ENCODE measurements at regions not wholly inside any gene's neighbourhood (a gene's known extent, or its start where the extent isn't known, plus 50 kb on each side); places are given as distances from the start of the nearest gene placed in this dataset.

- Mint-ChIP-seq H3K27me3 (peaks cover 0 to 8% (median 4%) of the 10 kb centered on the region in 5 donors), H3K36me3 (no peaks in the 10 kb centered on the region), H3K4me1 (peaks cover 0 to 4% (median 0%) of the 10 kb centered on the region in 7 donors), H3K27ac (no peak overlapping the region), H3K9me3 (peaks cover 0 to 7% (median 0%) of the 10 kb centered on the region in 11 donors), H3K4me3 (no peak overlapping the region)
- ATAC-seq (no peak), DNase-seq (no peak)
- Histone ChIP-seq H3K27ac (ENCODE audit: low read depth, low read length) (no peak overlapping the region), H3K36me3 (ENCODE audit: control insufficient read depth in 2 of 3, insufficient read depth in 3 of 3, low read length in 3 of 3) (no peaks in the 10 kb centered on the region), H3K4me1 (ENCODE audit: control insufficient read depth in 2 of 2, insufficient read depth in 2 of 2, low read length in 2 of 2) (no peaks in the 10 kb centered on the region), H3K27me3 (ENCODE audit: control insufficient read depth in 2 of 2, insufficient read depth in 2 of 2, low read length in 2 of 2) (no peaks in the 10 kb centered on the region), H3K4me3 (ENCODE audit: low read length) (no peak overlapping the region), H3K9me3 (ENCODE audit: control insufficient read depth in 2 of 3, low read length in 3 of 3) (no peaks in the 10 kb centered on the region)
- ChIA-PET CTCF (no interaction called here), POLR2A (no interaction called here)
- intact Hi-C loops (cut with micrococcal nuclease): no loop called here
Observed at GRCh38 chr1:165147799-165148198, 208.7 kb downstream of the LMX1A start.

DNA sequence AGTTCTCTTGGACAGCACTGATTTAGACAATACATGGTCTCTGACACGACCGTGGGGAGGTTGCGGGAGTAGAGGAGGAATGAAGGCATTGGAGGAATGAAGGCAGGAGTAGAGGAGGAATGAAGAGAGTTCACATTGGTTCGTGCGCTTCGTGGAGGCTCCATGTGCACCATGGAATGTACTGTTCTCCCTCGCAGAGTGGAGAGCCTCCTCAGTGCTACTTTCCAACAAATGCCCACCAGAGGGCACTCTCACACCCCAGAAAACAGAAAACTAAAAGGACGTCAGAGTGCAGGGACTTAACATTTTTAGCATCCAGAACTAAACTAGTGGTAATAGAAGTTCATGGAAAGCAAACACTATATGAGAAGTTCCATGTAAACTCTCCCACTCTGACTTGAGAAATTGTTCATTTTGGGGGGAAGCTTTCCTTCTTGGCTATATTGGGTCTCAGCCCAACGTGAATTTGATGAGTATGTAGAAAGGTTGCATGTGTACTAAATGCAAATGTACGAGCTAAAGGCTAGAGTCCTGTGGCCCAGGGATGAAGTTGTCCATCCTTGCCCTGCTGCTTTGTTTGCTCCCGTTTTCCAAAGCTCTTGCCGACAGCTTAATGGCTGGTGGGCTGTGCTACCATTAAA is 211.6 kb downstream of the LMX1A start:
- CTCF ChIA-PET: interaction anchor here (0.6 to 1.2 kb wide), 3 partner anchors 22 to 448 kb away, joined by 3 to 4 read pairs (median 4); no protein-coding TSS in a partner anchor
- Histone ChIP-seq H3K36me3 (ENCODE audit: control insufficient read depth in 2 of 3, insufficient read depth in 3 of 3, low read length in 3 of 3) (no peaks in the 10 kb centered on the region), H3K4me3 (ENCODE audit: low read length) (no peak overlapping the region), H3K27me3 (ENCODE audit: control insufficient read depth in 2 of 2, insufficient read depth in 2 of 2, low read length in 2 of 2) (no peaks in the 10 kb centered on the region), H3K9me3 (ENCODE audit: control insufficient read depth in 2 of 3, low read length in 3 of 3) (no peaks in the 10 kb centered on the region), H3K4me1 (ENCODE audit: control insufficient read depth in 2 of 2, insufficient read depth in 2 of 2, low read length in 2 of 2) (no peaks in the 10 kb centered on the region), H3K27ac (ENCODE audit: low read depth, low read length) (no peak overlapping the region)
- peaks cover 0 to 4% (median 0%) of the 10 kb centered on the region in 7 donors for H3K4me1 Mint-ChIP-seq
- POLR2A ChIA-PET: no interaction called here
- peaks cover 0 to 1% (median 0%) of the 10 kb centered on the region in 11 donors for H3K9me3 Mint-ChIP-seq
- no peak overlapping the region for H3K4me3 Mint-ChIP-seq
- no peak overlapping the region for H3K27ac Mint-ChIP-seq
- no peak for ATAC-seq
- DNase-seq: peak in 1 of 9 donors; percentile 1
- peaks cover 0 to 16% (median 11%) of the 10 kb centered on the region in 5 donors for H3K27me3 Mint-ChIP-seq
- no peaks in the 10 kb centered on the region for H3K36me3 Mint-ChIP-seq
- intact Hi-C loops (cut with micrococcal nuclease): loop anchor here in 1 of 2 donors (1.0 kb wide), 1 partner anchor 448 kb away; no protein-coding TSS in a partner anchor

DNA sequence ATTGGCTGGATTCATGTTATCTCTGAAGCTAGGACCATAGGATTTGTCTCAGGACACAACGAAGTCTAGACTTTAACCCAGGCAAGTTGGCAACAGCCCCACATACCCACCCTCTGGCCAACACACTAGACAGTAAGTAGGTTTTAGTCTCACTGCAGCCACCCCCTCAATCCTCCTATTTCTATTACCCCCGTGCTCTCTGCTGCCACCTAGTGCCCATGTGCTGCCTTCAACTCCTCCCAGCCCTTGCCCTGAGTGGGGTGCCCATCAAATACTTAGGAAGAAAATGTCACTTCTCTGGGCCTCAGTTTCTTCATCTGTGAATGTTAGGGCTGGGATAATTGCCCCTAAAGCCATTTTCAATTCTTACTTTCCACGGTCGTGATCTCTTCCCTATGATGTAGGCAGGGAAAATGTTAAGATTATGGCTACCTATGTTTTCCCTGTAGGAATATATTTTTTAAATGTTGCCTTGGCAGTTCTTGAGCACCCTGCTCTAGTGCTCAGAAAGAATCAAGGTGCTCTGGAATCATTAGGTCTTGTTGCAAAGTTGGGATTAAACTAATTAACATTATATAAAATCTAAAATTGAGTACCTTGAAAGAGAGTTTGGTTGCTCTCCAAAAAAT is 213.0 kb downstream of the LMX1A start:
- Histone ChIP-seq H3K36me3 (ENCODE audit: control insufficient read depth in 2 of 3, insufficient read depth in 3 of 3, low read length in 3 of 3) (no peaks in the 10 kb centered on the region), H3K27ac (ENCODE audit: low read depth, low read length) (no peak overlapping the region), H3K27me3 (ENCODE audit: control insufficient read depth in 2 of 2, insufficient read depth in 2 of 2, low read length in 2 of 2) (no peaks in the 10 kb centered on the region), H3K9me3 (ENCODE audit: control insufficient read depth in 2 of 3, low read length in 3 of 3) (no peaks in the 10 kb centered on the region), H3K4me1 (ENCODE audit: control insufficient read depth in 2 of 2, insufficient read depth in 2 of 2, low read length in 2 of 2) (no peaks in the 10 kb centered on the region), H3K4me3 (ENCODE audit: low read length) (no peak overlapping the region)
- Mint-ChIP-seq H3K27ac (no peak overlapping the region), H3K4me1 (peaks cover 0 to 4% (median 0%) of the 10 kb centered on the region in 7 donors), H3K36me3 (no peaks in the 10 kb centered on the region), H3K9me3 (peaks cover 0 to 1% (median 0%) of the 10 kb centered on the region in 11 donors), H3K27me3 (peaks cover 0 to 20% (median 16%) of the 10 kb centered on the region in 5 donors), H3K4me3 (no peak overlapping the region)
- ATAC-seq (no peak), DNase-seq (peak in 1 of 9 donors; percentile 45)
- intact Hi-C loops (cut with micrococcal nuclease): loop anchor here in 1 of 2 donors (1.0 kb wide), 1 partner anchor 450 kb away; no protein-coding TSS in a partner anchor
- ChIA-PET CTCF (no interaction called here), POLR2A (no interaction called here)

- POLR2A ChIA-PET: no interaction called here
- Mint-ChIP-seq H3K4me1 (peaks cover 0 to 1% (median 0%) of the 10 kb centered on the region in 7 donors), H3K27me3 (peaks cover 0 to 35% (median 23%) of the 10 kb centered on the region in 5 donors), H3K9me3 (peaks cover 0 to 1% (median 0%) of the 10 kb centered on the region in 11 donors), H3K36me3 (no peaks in the 10 kb centered on the region), H3K4me3 (no peak overlapping the region), H3K27ac (no peak overlapping the region)
- Histone ChIP-seq H3K4me1 (ENCODE audit: control insufficient read depth in 2 of 2, insufficient read depth in 2 of 2, low read length in 2 of 2) (no peaks in the 10 kb centered on the region), H3K27me3 (ENCODE audit: control insufficient read depth in 2 of 2, insufficient read depth in 2 of 2, low read length in 2 of 2) (no peaks in the 10 kb centered on the region), H3K4me3 (ENCODE audit: low read length) (no peak overlapping the region), H3K27ac (ENCODE audit: low read depth, low read length) (no peak overlapping the region), H3K36me3 (ENCODE audit: control insufficient read depth in 2 of 3, insufficient read depth in 3 of 3, low read length in 3 of 3) (no peaks in the 10 kb centered on the region), H3K9me3 (ENCODE audit: control insufficient read depth in 2 of 3, low read length in 3 of 3) (no peaks in the 10 kb centered on the region)
- intact Hi-C loops (cut with micrococcal nuclease): no loop called here
- ATAC-seq (no peak), DNase-seq (no peak)
- CTCF ChIA-PET: no interaction called here
Observed at GRCh38 chr1:165138960-165139359, 217.6 kb downstream of the LMX1A start.

- peaks cover 0 to 33% (median 25%) of the 10 kb centered on the region in 5 donors for H3K27me3 Mint-ChIP-seq
- no peak overlapping the region for H3K4me3 Mint-ChIP-seq
- DNase-seq (no peak), ATAC-seq (no peak)
- Histone ChIP-seq H3K36me3 (ENCODE audit: control insufficient read depth in 2 of 3, insufficient read depth in 3 of 3, low read length in 3 of 3) (no peaks in the 10 kb centered on the region), H3K4me1 (ENCODE audit: control insufficient read depth in 2 of 2, insufficient read depth in 2 of 2, low read length in 2 of 2) (no peaks in the 10 kb centered on the region), H3K27me3 (ENCODE audit: control insufficient read depth in 2 of 2, insufficient read depth in 2 of 2, low read length in 2 of 2) (no peaks in the 10 kb centered on the region), H3K27ac (ENCODE audit: low read depth, low read length) (no peak overlapping the region), H3K4me3 (ENCODE audit: low read length) (no peak overlapping the region), H3K9me3 (ENCODE audit: control insufficient read depth in 2 of 3, low read length in 3 of 3) (no peaks in the 10 kb centered on the region)
- H3K27ac Mint-ChIP-seq: no peak overlapping the region
- H3K4me1 Mint-ChIP-seq: no peaks in the 10 kb centered on the region
- intact Hi-C loops (cut with micrococcal nuclease): no loop called here
- no peaks in the 10 kb centered on the region for H3K9me3 Mint-ChIP-seq
- ChIA-PET CTCF (no interaction called here), POLR2A (no interaction called here)
- H3K36me3 Mint-ChIP-seq: no peaks in the 10 kb centered on the region
Observed at GRCh38 chr1:165137551-165138316, 218.8 kb downstream of the LMX1A start.

GRCh38 chr1:165134431-165134830 is 222.1 kb downstream of the LMX1A start:
- Mint-ChIP-seq H3K27me3 (peaks cover 0 to 31% (median 16%) of the 10 kb centered on the region in 5 donors), H3K36me3 (no peaks in the 10 kb centered on the region), H3K27ac (no peak overlapping the region), H3K9me3 (peaks cover 0 to 2% (median 0%) of the 10 kb centered on the region in 11 donors), H3K4me1 (peaks cover 0 to 1% (median 0%) of the 10 kb centered on the region in 7 donors), H3K4me3 (no peak overlapping the region)
- Histone ChIP-seq H3K27me3 (ENCODE audit: control insufficient read depth in 2 of 2, insufficient read depth in 2 of 2, low read length in 2 of 2) (no peaks in the 10 kb centered on the region), H3K36me3 (ENCODE audit: control insufficient read depth in 2 of 3, insufficient read depth in 3 of 3, low read length in 3 of 3) (no peaks in the 10 kb centered on the region), H3K4me1 (ENCODE audit: control insufficient read depth in 2 of 2, insufficient read depth in 2 of 2, low read length in 2 of 2) (no peaks in the 10 kb centered on the region), H3K4me3 (ENCODE audit: low read length) (no peak overlapping the region), H3K9me3 (ENCODE audit: control insufficient read depth in 2 of 3, low read length in 3 of 3) (no peaks in the 10 kb centered on the region), H3K27ac (ENCODE audit: low read depth, low read length) (no peak overlapping the region)
- DNase-seq: no peak
- ChIA-PET POLR2A (no interaction called here), CTCF (no interaction called here)
- no peak for ATAC-seq
- intact Hi-C loops (cut with micrococcal nuclease): no loop called here

Data from naive thymus-derived CD4-positive, alpha-beta T cell (primary cell).